DMS79 (cell line): ENCODE measurements at regions not wholly inside any gene's neighbourhood (a gene's known extent, or its start where the extent isn't known, plus 50 kb on each side); places are given as distances from the start of the nearest gene placed in this dataset.
"Not testable (repeated sequence)": the region's sequence is repeated elsewhere in the genome, so short reads cannot be mapped to it uniquely, and the experiment has no call there.

Experiments
- DNase-seq: peaks from one replicate; lab custom pipeline; 2025; lab: John Stamatoyannopoulos, UW

DNA sequence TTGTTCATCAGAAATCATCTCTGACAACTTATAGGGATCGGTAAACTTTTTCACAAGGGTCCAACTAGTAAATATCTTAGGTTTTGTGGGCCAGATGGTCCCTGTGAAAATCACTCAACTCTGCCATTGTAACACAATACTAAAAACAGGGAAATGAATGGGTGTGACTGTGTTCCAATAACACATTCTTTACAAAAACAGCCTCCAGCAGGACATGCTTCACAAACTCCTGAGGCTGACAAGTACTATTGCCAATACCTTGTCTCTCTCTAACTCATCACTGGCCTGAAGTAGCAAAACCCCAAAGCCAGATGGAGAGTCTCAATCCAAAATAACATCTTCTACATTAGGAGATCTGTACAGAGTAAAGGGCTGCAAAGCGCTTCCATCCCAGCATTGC is 312.3 kb downstream of the TOX3 start:
- no peak for DNase-seq

DNA sequence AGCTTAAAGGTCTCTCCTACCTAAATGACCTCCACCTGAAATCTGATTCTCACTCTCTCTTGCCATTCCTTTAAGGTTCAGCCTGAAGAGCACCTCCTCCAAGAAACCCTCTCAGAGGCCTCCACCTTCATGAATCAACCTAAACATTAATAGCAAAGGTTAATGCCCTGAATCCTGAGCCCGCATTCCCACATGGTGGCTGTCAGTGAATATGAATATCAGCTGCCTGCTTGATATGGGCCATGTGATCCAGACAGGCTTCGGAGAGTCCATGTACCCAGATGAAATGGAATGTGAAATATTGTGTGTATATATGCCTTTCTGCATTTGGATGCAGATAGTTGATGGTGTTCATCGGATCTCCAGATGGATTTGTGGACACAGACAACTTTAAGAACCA is 317.5 kb downstream of the TOX3 start:
- DNase-seq: no peak

- DNase-seq: no peak
Measured at GRCh38 chr16:52227851-52228250, 319.1 kb downstream of the TOX3 start.

DNA sequence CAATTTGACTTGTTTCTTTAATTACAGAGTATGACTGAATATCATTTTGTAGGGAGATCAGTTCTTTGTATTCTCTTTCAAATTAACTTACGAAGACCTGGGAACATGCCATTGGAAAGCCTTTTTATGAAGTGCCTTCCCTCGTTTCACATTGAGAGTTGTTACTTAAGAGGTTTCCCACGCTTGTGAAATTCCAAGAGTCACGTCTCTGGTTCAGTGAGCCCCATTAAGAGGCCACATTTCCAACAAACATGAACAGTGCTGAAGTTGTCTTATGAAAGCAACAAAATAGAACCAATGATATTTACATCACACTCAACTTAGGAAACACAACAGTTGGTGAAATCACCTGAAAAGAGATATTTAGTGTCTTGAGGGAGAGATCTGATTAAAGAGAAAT is 334.1 kb downstream of the TOX3 start:
- DNase-seq: peak; percentile 88

DNA sequence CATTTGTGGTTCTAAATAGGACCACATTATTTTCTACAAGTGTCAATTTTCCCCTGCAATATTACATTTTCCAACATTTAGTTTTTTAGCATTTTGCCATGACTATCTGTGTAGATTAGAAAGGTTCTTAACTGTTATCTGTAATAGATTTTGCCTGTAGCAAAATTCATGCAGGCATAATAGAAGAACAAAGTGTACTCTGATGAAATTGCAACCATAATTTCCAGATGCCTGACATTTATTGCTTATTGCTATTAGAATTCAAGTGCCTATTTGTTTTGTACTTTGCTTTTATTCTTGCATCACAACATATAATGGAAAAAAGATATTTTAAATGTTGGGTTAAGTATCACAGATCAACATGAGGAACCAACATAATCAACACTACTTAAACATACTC is 337.7 kb downstream of the TOX3 start:
- peak; percentile 47 for DNase-seq

DNA sequence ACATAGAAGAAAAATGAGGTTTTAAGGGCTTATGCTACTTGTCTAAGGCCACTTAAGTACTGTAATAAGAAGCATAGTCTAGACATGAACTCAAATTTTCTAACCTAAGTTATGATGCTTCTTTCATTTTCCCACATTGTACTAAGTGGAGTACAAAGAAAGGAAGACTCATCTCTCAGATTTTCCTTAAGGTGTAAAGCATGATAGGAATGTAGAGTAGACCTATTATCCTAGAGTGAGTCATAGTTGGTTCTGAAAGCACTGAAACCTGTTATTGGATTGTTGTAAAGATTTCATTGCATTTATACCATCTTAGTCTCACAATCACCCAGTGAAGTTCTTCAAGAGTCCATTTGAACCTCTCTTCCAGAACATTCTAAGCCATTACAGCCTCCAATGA is 343.8 kb downstream of the TOX3 start:
- no peak for DNase-seq

GRCh38 chr16:52193441-52193840 is 353.5 kb downstream of the TOX3 start:
- DNase-seq: no peak

DNA sequence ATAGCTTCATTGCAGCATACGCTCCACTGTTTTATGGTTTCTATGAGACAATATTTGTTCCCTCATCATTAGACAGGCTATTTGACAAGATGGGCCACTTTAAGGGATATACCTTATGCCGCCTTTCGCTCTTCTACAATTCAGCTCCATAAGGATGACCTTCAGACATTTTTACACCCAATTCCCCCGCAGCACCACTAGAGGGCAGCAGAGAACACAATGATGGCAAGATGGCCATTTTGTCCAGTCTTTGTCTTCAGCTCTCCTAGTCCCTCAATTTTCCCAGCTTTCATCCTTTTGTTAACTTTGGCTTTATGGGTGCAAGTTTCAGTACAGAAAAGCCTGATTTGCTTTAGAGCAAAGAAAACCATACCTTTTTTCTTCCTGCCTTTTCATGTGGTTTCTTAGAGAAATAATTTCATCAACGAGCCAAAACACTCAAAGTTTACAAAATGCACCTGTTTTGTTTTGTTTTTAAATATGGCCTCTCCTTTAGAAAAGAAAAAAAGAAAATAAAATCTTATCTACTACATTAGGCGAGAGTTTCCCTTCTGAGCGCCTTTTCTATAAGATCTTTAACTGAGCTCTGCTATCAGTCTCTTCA is 355.3 kb downstream of the TOX3 start:
- DNase-seq: no peak

- DNase-seq: no peak
Measured at GRCh38 chr16:52184336-52184735, 362.6 kb downstream of the TOX3 start.

DNA sequence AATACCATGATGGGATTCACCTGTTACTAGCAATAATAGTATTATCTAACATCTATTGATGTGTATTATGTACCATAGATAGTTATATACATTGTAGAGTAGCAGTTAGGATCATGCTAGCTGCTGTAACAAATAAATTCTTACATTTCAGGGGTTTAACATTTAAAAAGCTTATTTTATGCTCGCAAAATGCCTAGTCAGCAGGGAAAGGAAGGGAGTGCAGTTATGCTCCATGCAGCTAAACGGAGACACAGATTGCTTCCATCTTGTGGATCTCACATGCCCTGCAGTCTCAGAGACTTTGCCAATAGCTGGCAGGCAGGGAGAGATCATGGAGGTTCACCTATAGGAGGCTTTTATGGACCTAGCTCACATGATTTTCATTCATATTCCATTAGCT is 364.1 kb downstream of the TOX3 start:
- DNase-seq: no peak

- no peak for DNase-seq
Measured at GRCh38 chr16:52174168-52174567, 372.8 kb downstream of the TOX3 start.

DNA sequence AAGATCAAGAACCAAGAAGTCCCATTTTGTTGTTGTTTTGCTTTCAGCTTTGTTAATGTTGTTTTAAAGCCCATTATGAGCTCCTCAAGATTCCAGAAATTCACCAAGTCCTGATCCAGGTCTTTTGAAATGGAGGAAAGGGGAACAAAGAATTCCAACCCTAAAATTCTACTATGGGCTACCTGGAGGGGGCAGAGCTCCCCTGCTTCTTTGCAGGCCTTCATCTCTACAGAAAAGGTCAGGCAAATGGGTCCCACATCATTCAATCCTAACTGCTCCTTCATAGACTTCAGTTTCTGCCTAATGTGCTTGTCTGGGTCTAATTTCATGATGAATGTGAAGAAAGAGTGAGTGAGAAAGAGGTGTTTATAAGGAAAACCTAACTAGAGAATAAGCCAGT is 375.5 kb downstream of the TOX3 start:
- no peak for DNase-seq

GRCh38 chr16:52167328-52167727 is 379.6 kb downstream of the TOX3 start:
- no peak for DNase-seq

DNA sequence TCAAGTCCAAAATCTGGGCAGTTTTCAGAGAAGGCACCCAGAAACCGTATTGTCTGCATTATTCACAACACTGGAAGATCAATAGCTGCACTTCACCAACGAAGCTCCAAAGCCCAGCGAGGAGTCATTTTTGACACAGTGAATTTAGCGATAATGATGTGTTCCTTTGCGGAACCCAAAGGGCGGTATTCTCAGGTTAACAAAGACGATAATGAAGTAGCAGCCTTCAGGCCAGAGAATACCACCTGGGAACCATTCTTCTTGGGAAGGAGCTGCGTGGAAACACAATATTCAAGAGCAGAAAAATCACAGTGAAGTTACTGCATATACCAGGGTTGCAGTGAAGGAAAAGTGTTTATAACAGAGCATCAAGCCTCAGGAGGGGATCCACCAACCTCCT is 381.0 kb downstream of the TOX3 start:
- no peak for DNase-seq

GRCh38 chr16:52149003-52149402 is 397.9 kb downstream of the TOX3 start:
- no peak for DNase-seq

- no peak for DNase-seq
Measured at GRCh38 chr16:52141871-52142270, 405.1 kb downstream of the TOX3 start.

- no peak for DNase-seq
Measured at GRCh38 chr16:52128361-52128760, 418.6 kb downstream of the TOX3 start.

GRCh38 chr16:52123842-52124241 is 423.1 kb downstream of the TOX3 start:
- DNase-seq: no peak

- no peak for DNase-seq
Measured at GRCh38 chr16:52123061-52123839, 423.7 kb downstream of the TOX3 start.

DNA sequence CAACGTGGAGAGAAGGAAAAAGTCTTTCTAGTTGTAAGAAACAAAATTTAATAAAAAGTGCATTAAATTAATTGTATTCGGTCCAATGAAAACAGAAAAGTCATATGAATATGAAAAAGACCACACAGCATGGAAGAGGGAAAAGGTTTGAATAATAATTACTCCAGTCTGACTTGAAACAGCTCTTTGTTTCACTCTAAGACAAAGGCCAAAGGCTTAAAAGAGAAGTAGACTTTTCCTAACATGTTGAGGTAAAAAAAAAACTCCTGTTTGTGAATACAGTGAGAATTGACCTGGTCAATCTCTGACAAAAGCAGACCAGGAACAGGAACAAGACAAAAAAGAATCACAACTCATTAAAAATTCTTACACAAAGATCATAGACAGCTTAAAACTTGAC is 429.8 kb downstream of the TOX3 start:
- no peak for DNase-seq

DNA sequence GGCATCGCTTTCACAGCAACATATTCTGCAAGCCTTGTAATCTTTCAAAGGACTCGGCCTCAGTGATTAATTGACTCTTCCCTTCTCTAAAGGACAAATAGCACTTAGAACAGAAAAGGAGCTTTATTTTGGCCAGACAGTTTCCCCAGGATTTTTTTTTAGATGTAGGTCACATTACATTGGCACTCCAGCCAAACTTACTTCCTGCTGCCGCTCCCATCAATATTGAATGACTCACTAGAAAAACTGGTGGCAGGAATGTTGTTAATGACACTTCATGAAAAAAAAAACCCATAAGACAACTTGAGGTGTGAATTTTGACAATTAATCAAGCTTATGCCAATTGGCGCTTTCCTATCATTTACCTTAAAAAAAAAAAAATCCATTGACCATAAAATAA is 432.6 kb downstream of the TOX3 start:
- no peak for DNase-seq

GRCh38 chr16:52113533-52114183 is 433.3 kb downstream of the TOX3 start:
- no peak for DNase-seq

- DNase-seq: not testable (repeated sequence)
Measured at GRCh38 chr16:52104993-52105392, 441.9 kb downstream of the TOX3 start.
